Omental fat pad (tissue), 3 donors: ENCODE measurements at regions not wholly inside any gene's neighbourhood (a gene's known extent, or its start where the extent isn't known, plus 50 kb on each side); places are given as distances from the start of the nearest gene placed in this dataset.
"Not testable (repeated sequence)": the region's sequence is repeated elsewhere in the genome, so short reads cannot be mapped to it uniquely, and the experiment has no call there.

Experiments
- ATAC-seq: fragments of 150-250 bp; one replicate; pipeline ENCODE4 v1.9.1; 2016; ENCODE audit warnings: mild to moderate bottlenecking, moderate library complexity; ENCODE audit not compliant: low FRiP score
- DNase-seq: peaks from one replicate; pipeline ENCODE4 v3.0.0-alpha.2; 2019; ENCODE audit warnings: low spot score
- CTCF ChIP-seq, 3 donors: fragments of 450-650 bp; IDR thresholded peaks; one replicate each; pipeline ENCODE4 v1.5.1; 2016 to 2017; ENCODE audit warnings: antibody characterized with exemption in 3 of 3, mild to moderate bottlenecking in 3 of 3, moderate library complexity in 2 of 3

- DNase-seq (no peak), ATAC-seq (no peak)
- TF ChIP-seq CTCF (IDR thresholded peaks at IDR 0.05): no peak
Observed at GRCh38 chr4:66565801-66566200, 895.5 kb upstream of the EPHA5 start.

GRCh38 chr4:66564901-66565651 lies 894.8 kb upstream of the EPHA5 start:
- ATAC-seq (peak; percentile 81), DNase-seq (no peak)
- TF ChIP-seq CTCF (IDR thresholded peaks at IDR 0.05): no peak

- TF ChIP-seq CTCF (IDR thresholded peaks at IDR 0.05): no peak
- DNase-seq (no peak), ATAC-seq (no peak)
Observed at GRCh38 chr4:66562276-66562806, 892.1 kb upstream of the EPHA5 start.

- DNase-seq, ATAC-seq: not testable (repeated sequence)
Observed at GRCh38 chr4:66561465-66562053, 891.3 kb upstream of the EPHA5 start.

- ATAC-seq (no peak), DNase-seq (no peak)
- TF ChIP-seq CTCF (IDR thresholded peaks at IDR 0.05): no peak
Observed at GRCh38 chr4:66558651-66559050, 888.4 kb upstream of the EPHA5 start.

GRCh38 chr4:66556651-66557278 lies 886.5 kb upstream of the EPHA5 start:
- TF ChIP-seq CTCF (IDR thresholded peaks at IDR 0.05): no peak
- DNase-seq (no peak), ATAC-seq (no peak)

- no peak for TF ChIP-seq CTCF (IDR thresholded peaks at IDR 0.05)
- DNase-seq: no peak
- ATAC-seq: no peak
Observed at GRCh38 chr4:66555301-66555700, 885.0 kb upstream of the EPHA5 start.
